Activated B cell treated with CpG ODN at 0.5 μM for 24 hours (primary cell): ENCODE measurements at regions not wholly inside any gene's neighbourhood (a gene's known extent, or its start where the extent isn't known, plus 50 kb on each side); places are given as distances from the start of the nearest gene placed in this dataset.

Source experiments
- ATAC-seq: fragments of 200-7000 bp; cut with Tn5 transposase; one replicate; pipeline ENCODE4 v1.10.0; 2021; ENCODE audit warnings: low read depth, mild to moderate bottlenecking, moderate library complexity
- CTCF ChIA-PET: fragments of 350-600 bp; sonication (Branson Sonifier 250); formaldehyde crosslinking; loops from one replicate; lab custom pipeline; 2021; ENCODE audit warnings: antibody characterized with exemption; lab: Charles Lee
- POLR2A ChIA-PET: fragments of 350-600 bp; sonication (Branson Sonifier 250); formaldehyde crosslinking; loops from one replicate; lab custom pipeline; 2021; ENCODE audit warnings: antibody characterized with exemption; lab: Charles Lee
- DNase-seq: peaks from one replicate; pipeline ENCODE4 v3.0.0; 2022
- H3K27ac Mint-ChIP-seq: one replicate; pipeline ENCODE4 v1.8.0; 2020; ENCODE audit warnings: mixed read lengths
- H3K27me3 Mint-ChIP-seq: one replicate; pipeline ENCODE4 v1.8.0; 2021; ENCODE audit warnings: mixed read lengths
- H3K36me3 Mint-ChIP-seq: one replicate; pipeline ENCODE4 v1.8.0; 2021; ENCODE audit warnings: low read depth, mixed read lengths
- H3K4me1 Mint-ChIP-seq: one replicate; pipeline ENCODE4 v1.8.0; 2021; ENCODE audit warnings: mixed read lengths
- H3K4me3 Mint-ChIP-seq: one replicate; pipeline ENCODE4 v1.8.0; 2020; ENCODE audit warnings: mild to moderate bottlenecking, mixed read lengths
- H3K9me3 Mint-ChIP-seq: one replicate; pipeline ENCODE4 v1.8.0; 2020; ENCODE audit warnings: mixed read lengths
- CTCF ChIP-seq: fragments of 200-600 bp; IDR thresholded peaks from one replicate; pipeline ENCODE4 v1.8.0; 2022; ENCODE audit warnings: antibody characterized with exemption, mild to moderate bottlenecking
- intact Hi-C: fragments of 100-400 bp; cut with micrococcal nuclease; formaldehyde crosslinking; loops from one replicate; pipeline ENCODE4 v1.15.1; 2024

- Mint-ChIP-seq H3K36me3 (no peaks in the 10 kb centered on the region), H3K4me3 (no peak overlapping the region), H3K9me3 (peaks cover 5% of the 10 kb centered on the region), H3K27ac (no peak overlapping the region), H3K4me1 (no peaks in the 10 kb centered on the region), H3K27me3 (no peaks in the 10 kb centered on the region)
- DNase-seq = no peak
- no peak for TF ChIP-seq CTCF
- ChIA-PET CTCF (no interaction called here), POLR2A (no interaction called here)
- ATAC-seq = no peak
- intact Hi-C loops = no loop called here
Measured at GRCh38 chr7:81079746-81080145, 160.9 kb upstream of the SEMA3C start.

GRCh38 chr7:81075150-81075549 lies 156.3 kb upstream of the SEMA3C start:
- intact Hi-C loops = no loop called here
- H3K27me3 Mint-ChIP-seq = no peaks in the 10 kb centered on the region
- DNase-seq (no peak), ATAC-seq (no peak)
- CTCF ChIA-PET = no interaction called here
- POLR2A ChIA-PET = no interaction called here
- no peaks in the 10 kb centered on the region for H3K4me1 Mint-ChIP-seq
- H3K27ac Mint-ChIP-seq = no peak overlapping the region
- H3K4me3 Mint-ChIP-seq = no peak overlapping the region
- H3K9me3 Mint-ChIP-seq = peaks cover 4% of the 10 kb centered on the region
- TF ChIP-seq CTCF = no peak
- H3K36me3 Mint-ChIP-seq = no peaks in the 10 kb centered on the region

DNA sequence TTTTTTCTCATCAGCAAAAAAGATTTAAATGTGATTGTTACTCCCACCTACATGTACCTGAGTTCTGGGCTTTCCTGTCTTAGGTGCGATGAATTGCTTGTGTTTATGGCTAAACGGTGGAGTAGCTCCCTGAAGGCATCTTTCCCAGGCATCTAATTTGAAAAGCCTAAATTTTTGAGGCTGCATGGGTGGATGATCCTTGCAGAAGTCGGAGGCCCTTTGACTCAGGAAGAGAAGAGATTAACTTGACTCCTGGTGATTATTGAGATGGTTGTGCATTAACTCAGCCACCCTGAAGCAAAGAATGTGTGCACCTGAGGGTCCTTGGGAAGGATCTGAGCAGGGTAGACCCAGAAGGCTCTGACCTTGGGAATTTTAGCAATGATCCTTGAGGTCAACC lies 155.6 kb upstream of the SEMA3C start:
- Mint-ChIP-seq H3K4me3 (no peak overlapping the region), H3K4me1 (no peaks in the 10 kb centered on the region), H3K36me3 (no peaks in the 10 kb centered on the region), H3K27ac (no peak overlapping the region), H3K27me3 (no peaks in the 10 kb centered on the region), H3K9me3 (peaks cover 4% of the 10 kb centered on the region)
- DNase-seq (no peak), ATAC-seq (no peak)
- ChIA-PET POLR2A (no interaction called here), CTCF (no interaction called here)
- intact Hi-C loops = no loop called here
- no peak for TF ChIP-seq CTCF

DNA sequence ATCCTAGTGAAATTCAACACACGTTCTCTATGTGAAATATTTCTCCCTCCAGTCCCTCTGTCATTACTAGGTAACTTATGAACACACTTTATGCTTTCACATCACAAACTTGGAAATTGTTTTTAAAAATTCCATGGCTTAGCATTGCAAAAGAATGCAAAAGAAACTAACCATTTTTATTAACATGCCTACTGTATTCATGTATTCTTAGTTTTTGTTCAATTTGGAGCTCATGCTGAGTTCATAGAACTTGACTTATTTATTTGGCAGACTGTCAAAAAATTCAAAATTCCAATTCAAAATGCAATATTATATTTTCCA lies 155.0 kb upstream of the SEMA3C start:
- intact Hi-C loops = no loop called here
- POLR2A ChIA-PET = no interaction called here
- H3K4me3 Mint-ChIP-seq = no peak overlapping the region

DNA sequence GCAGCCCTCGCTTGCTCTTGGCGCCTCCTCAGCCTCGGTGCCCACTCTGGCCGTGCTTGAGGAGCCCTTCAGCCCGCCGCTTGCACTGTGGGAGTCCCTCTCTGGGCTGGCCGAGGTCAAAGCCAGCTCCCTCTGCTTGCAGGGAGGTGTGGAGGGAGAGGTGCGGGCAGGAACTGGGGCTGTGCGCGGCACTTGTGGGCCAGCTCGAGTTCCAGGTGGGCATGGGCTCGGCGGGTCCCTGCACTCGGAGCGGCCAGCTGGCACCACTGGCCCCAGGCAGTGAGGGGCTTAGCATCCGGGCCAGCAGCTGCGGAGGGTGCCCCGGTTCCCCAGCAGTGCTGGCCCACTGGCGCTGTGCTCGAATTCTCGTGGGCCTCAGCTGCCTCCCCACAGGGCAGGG lies 152.1 kb upstream of the SEMA3C start:
- intact Hi-C loops = no loop called here
- ChIA-PET POLR2A (no interaction called here), CTCF (no interaction called here)
- ATAC-seq (no peak), DNase-seq (no peak)
- Mint-ChIP-seq H3K36me3 (no peaks in the 10 kb centered on the region), H3K4me1 (no peaks in the 10 kb centered on the region), H3K9me3 (no peaks in the 10 kb centered on the region), H3K4me3 (no peak overlapping the region), H3K27ac (no peak overlapping the region), H3K27me3 (no peaks in the 10 kb centered on the region)
- TF ChIP-seq CTCF = no peak

More for the DNA sequence above, 155.0 kb upstream of the SEMA3C start:
- CTCF ChIA-PET = no interaction called here
- TF ChIP-seq CTCF = no peak
- Mint-ChIP-seq H3K4me1 (no peaks in the 10 kb centered on the region), H3K27me3 (no peaks in the 10 kb centered on the region), H3K36me3 (no peaks in the 10 kb centered on the region), H3K9me3 (peaks cover 4% of the 10 kb centered on the region), H3K27ac (no peak overlapping the region)
- no peak for DNase-seq
- ATAC-seq = no peak
